HCT116 (cell line): ENCODE measurements at regions not wholly inside any gene's neighbourhood (a gene's known extent, or its start where the extent isn't known, plus 50 kb on each side); places are given as distances from the start of the nearest gene placed in this dataset.

Experiments
- ATAC-seq: fragments of 200-7000 bp; cut with Tn5 transposase; 2 replicates; pipeline ENCODE4 v1.9.1; 2020; ENCODE audit warnings: mild to moderate bottlenecking, moderate library complexity
- BruUV-seq: library from RNA; stranded (reverse); fragments of 400-500 nt; replicated peaks from 2 replicates; lab custom pipeline; 2021; lab: Mats Ljungman, UMichigan
- CTCF ChIA-PET: fragments of 300-600 bp; sonication (Branson Sonifier 250); formaldehyde crosslinking; loops from one replicate; lab custom pipeline; 2021; ENCODE audit warnings: antibody characterized with exemption; lab: Charles Lee
- POLR2A ChIA-PET: fragments of 300-600, 350-600 bp; sonication (Branson Sonifier 250); formaldehyde crosslinking; loops from one replicate; lab custom pipeline; 2021; ENCODE audit warnings: antibody characterized with exemption; lab: Charles Lee
- RAD21 ChIA-PET, 2 experiments: fragments of 300-600 bp; sonication (Branson Sonifier 250); formaldehyde crosslinking; loops; one replicate each; lab custom pipeline; 2023; ENCODE audit warnings: low total read pairs in 2 of 2; ENCODE audit not compliant: uncharacterized antibody in 2 of 2, unreplicated experiment in 2 of 2, low non-redundant PET in 1 of 2; lab: Charles Lee
- DNase-seq: peaks from one replicate; pipeline ENCODE4 v3.0.0-alpha.2; 2010; ENCODE audit warnings: low read depth, low spot score
- H2AFZ ChIP-seq: fragments of 200-600 bp; shearing (Covaris generic), sonication (generic); 2 replicates; pipeline ENCODE4 v1.6.1; 2017; ENCODE audit warnings: low read depth, mixed run types, mixed read lengths, antibody characterized with exemption, low read length; ENCODE audit not compliant: poor library complexity, severe bottlenecking
- H3K27ac ChIP-seq: 2 replicates; pipeline ENCODE4 v1.5.1; 2012; ENCODE audit warnings: low read depth, low read length
- H3K27me3 ChIP-seq: fragments of 200-600 bp; sonication (generic); 2 replicates; pipeline ENCODE4 v1.6.1; 2016; ENCODE audit warnings: mixed run types, low read length, mixed read lengths; ENCODE audit not compliant: insufficient read depth
- H3K36me3 ChIP-seq, 2 experiments: fragments of 200-500 bp in 1 of 2; fragments of 200-600 bp in 1 of 2; sonication (Bioruptor generic) in 1 of 2; sonication (generic) in 1 of 2; 2 replicates each; pipeline versions ENCODE4 v1.5.1 to v1.6.1; 2014 to 2016; ENCODE audit warnings: low read length in 2 of 2, inconsistent platforms in 1 of 2, mixed read lengths in 1 of 2, mixed run types in 1 of 2; ENCODE audit not compliant: insufficient read depth in 2 of 2, control insufficient read depth in 1 of 2
- H3K4me1 ChIP-seq, 2 experiments: fragments of 200-600 bp in 1 of 2; sonication (generic) in 1 of 2; 2 replicates each; pipeline versions ENCODE4 v1.5.1 to v1.6.1; 2012 to 2017; ENCODE audit warnings: low read length in 2 of 2, inconsistent platforms in 1 of 2, mild to moderate bottlenecking in 1 of 2, mixed read lengths in 1 of 2, mixed run types in 1 of 2, moderate library complexity in 1 of 2; ENCODE audit not compliant: insufficient read depth in 2 of 2, control insufficient read depth in 1 of 2
- H3K4me2 ChIP-seq: fragments of 200-600 bp; sonication (generic); 2 replicates; pipeline ENCODE4 v1.6.1; 2017; ENCODE audit warnings: mixed run types, low read length, mixed read lengths
- H3K4me3 ChIP-seq, 2 experiments: fragments of 200-600 bp in 1 of 2; sonication (generic) in 1 of 2; replicated peaks in 1 of 2; 2 replicates each; pipeline ENCODE4 v1.5.1; 2011 to 2016; ENCODE audit warnings: low read length in 2 of 2, control low read depth in 1 of 2, low read depth in 1 of 2, mild to moderate bottlenecking in 1 of 2, mixed read lengths in 1 of 2, mixed run types in 1 of 2
- H3K79me2 ChIP-seq: fragments of 200-600 bp; sonication (generic); 2 replicates; pipeline ENCODE4 v1.6.1; 2017; ENCODE audit warnings: mild to moderate bottlenecking, mixed run types, low read length, moderate library complexity, mixed read lengths; ENCODE audit not compliant: insufficient read depth
- H3K9ac ChIP-seq: fragments of 200-600 bp; sonication (generic); 2 replicates; pipeline ENCODE4 v1.6.1; 2016; ENCODE audit warnings: low read length, mixed read lengths
- H3K9me2 ChIP-seq: fragments of 200-600 bp; sonication (generic), shearing (Covaris generic); 2 replicates; pipeline ENCODE4 v1.6.1; 2017; ENCODE audit warnings: mixed run types, mild to moderate bottlenecking, moderate library complexity; ENCODE audit not compliant: insufficient read depth
- H3K9me3 ChIP-seq, 2 experiments: fragments of 200-500 bp in 1 of 2; fragments of 200-600 bp in 1 of 2; sonication (Bioruptor generic) in 1 of 2; sonication (generic) in 1 of 2; 2 replicates each; pipeline ENCODE4 v1.6.1; 2014 to 2017; ENCODE audit warnings: low read length in 2 of 2, mixed read lengths in 2 of 2, inconsistent platforms in 1 of 2, low read depth in 1 of 2, mild to moderate bottlenecking in 1 of 2, mixed run types in 1 of 2, moderate library complexity in 1 of 2; ENCODE audit not compliant: control insufficient read depth in 1 of 2, insufficient read depth in 1 of 2
- H4K20me1 ChIP-seq: fragments of 200-600 bp; sonication (generic), shearing (Covaris generic); 2 replicates; pipeline ENCODE4 v1.6.1; 2017; ENCODE audit warnings: mixed run types, mild to moderate bottlenecking, moderate library complexity; ENCODE audit not compliant: insufficient read depth
- EGR1 ChIP-seq: IDR thresholded peaks from 2 replicates; pipeline ENCODE4 v1.6.1; 2012; ENCODE audit warnings: low read depth
- EZH2phosphoT487 ChIP-seq: fragments of 200-600 bp; IDR thresholded peaks from 2 replicates; pipeline ENCODE4 v1.6.1; 2018; ENCODE audit warnings: antibody characterized with exemption, borderline replicate concordance
- FOSL1 ChIP-seq: IDR thresholded peaks from 2 replicates; pipeline ENCODE4 v1.6.1; 2012; ENCODE audit warnings: low read depth
- JUND ChIP-seq: IDR thresholded peaks from 2 replicates; pipeline ENCODE4 v1.6.1; 2012
- POLR2A ChIP-seq: IDR thresholded peaks from 2 replicates; pipeline ENCODE4 v1.7.0; 2011; ENCODE audit warnings: borderline replicate concordance; ENCODE audit not compliant: insufficient read depth, insufficient read length; ENCODE audit errors: extremely low read depth
- RAD21 ChIP-seq: IDR thresholded peaks from 2 replicates; pipeline ENCODE4 v1.6.1; 2012; ENCODE audit warnings: low read depth, mild to moderate bottlenecking
- TCF7L2 ChIP-seq: IDR thresholded peaks from 2 replicates; pipeline ENCODE4 v1.7.0; 2011; ENCODE audit warnings: borderline replicate concordance, inconsistent platforms; ENCODE audit not compliant: insufficient read depth, insufficient read length; ENCODE audit errors: extremely low read depth
- ZFX ChIP-seq: fragments of 450-650 bp; IDR thresholded peaks from 2 replicates; pipeline ENCODE4 v1.6.1; 2017
- intact Hi-C: fragments of 100-400 bp; cut with micrococcal nuclease; formaldehyde crosslinking; loops from 2 replicates; pipeline ENCODE4 v1.10.0; 2022
- TF ChIP-seq, protein P1 (sequence below), 3 experiments: fragments of 200-600 bp in 1 of 3; sonication (generic) in 1 of 3; IDR thresholded peaks in 2 of 3; conservative IDR thresholded peaks in 1 of 3; 2 replicates each; pipeline ENCODE4 v1.5.1; 2012 to 2017; ENCODE audit warnings: low read depth in 2 of 3, low read length in 2 of 3, antibody characterized with exemption in 1 of 3, borderline replicate concordance in 1 of 3, control low read depth in 1 of 3, mild to moderate bottlenecking in 1 of 3, mixed read lengths in 1 of 3, mixed run types in 1 of 3, moderate library complexity in 1 of 3; ENCODE audit not compliant: insufficient read depth in 1 of 3
- TF ChIP-seq, protein P2 (sequence below): IDR thresholded peaks from 2 replicates; pipeline ENCODE4 v1.6.1; 2011; ENCODE audit warnings: mild to moderate bottlenecking, low read length, moderate library complexity; ENCODE audit not compliant: insufficient replicate concordance; ENCODE audit errors: extremely low read depth
- TF ChIP-seq, protein P3 (sequence below): IDR thresholded peaks from 2 replicates; pipeline ENCODE4 v1.6.1; 2012

DNA sequence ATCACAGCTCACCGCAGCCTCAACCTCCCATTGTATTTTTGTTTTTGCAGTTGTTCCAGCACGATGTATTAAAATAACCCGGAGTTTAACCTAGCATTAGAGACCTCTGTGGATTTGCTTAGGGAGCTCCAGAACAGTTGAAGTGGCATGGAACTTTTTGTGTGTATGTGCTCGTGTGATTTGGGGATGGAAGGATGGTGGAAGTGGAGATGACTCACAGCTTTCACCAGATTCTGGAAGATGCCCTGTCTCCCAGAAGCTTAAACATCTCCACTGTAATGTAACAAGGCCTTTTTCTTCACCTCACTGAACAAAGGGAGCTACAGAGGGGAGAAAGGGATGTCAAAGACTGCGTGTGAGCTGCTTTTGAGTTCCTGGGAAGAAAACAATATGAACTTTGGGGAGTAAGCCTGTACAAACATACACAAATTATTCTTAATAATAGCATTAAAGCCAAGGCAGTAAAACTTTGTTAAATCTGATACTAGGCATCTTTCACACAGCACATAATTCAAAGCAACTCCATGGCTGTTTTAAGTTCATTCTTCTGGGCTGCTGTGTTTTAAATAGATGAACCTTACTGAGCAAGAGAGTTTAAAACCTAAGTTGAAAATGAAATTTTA, 226.4 kb downstream of the ADAMTS15 start (continued):
- TF ChIP-seq, protein P1, sequence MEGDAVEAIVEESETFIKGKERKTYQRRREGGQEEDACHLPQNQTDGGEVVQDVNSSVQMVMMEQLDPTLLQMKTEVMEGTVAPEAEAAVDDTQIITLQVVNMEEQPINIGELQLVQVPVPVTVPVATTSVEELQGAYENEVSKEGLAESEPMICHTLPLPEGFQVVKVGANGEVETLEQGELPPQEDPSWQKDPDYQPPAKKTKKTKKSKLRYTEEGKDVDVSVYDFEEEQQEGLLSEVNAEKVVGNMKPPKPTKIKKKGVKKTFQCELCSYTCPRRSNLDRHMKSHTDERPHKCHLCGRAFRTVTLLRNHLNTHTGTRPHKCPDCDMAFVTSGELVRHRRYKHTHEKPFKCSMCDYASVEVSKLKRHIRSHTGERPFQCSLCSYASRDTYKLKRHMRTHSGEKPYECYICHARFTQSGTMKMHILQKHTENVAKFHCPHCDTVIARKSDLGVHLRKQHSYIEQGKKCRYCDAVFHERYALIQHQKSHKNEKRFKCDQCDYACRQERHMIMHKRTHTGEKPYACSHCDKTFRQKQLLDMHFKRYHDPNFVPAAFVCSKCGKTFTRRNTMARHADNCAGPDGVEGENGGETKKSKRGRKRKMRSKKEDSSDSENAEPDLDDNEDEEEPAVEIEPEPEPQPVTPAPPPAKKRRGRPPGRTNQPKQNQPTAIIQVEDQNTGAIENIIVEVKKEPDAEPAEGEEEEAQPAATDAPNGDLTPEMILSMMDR (IDR thresholded peaks at IDR 0.05 in 2 of 3, conservative IDR thresholded peaks at IDR 0.05 in 1 of 3; ENCODE audit: borderline replicate concordance in 1 of 3, insufficient read depth in 1 of 3, low read depth in 2 of 3, low read length in 2 of 3), result no peak

DNA sequence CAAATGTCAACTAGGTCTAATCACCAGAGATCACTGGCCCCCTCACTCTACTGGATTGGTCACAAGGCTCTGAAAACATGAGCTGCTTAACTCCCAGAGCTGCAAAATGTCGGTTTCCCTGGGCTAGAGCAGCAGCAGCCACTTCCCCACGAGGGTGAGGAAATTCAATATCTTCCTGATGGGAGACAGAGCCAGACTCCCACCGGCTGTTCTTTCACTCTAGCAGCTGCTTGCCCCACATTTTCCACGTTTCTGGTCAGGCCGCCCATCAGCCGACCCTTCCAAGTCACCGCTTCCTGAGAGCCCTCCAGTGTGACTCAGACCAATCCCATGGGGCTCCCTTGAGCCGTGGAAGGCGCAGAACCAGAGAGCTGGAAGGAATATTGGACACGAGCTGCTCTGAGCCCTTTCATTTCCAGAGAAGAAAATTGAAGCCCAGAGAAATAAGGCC, 227.0 kb downstream of the ADAMTS15 start:
- no peaks in the 10 kb centered on the region for H3K4me1 ChIP-seq
- H4K20me1 ChIP-seq, result no peaks in the 10 kb centered on the region
- TF ChIP-seq, protein P2, sequence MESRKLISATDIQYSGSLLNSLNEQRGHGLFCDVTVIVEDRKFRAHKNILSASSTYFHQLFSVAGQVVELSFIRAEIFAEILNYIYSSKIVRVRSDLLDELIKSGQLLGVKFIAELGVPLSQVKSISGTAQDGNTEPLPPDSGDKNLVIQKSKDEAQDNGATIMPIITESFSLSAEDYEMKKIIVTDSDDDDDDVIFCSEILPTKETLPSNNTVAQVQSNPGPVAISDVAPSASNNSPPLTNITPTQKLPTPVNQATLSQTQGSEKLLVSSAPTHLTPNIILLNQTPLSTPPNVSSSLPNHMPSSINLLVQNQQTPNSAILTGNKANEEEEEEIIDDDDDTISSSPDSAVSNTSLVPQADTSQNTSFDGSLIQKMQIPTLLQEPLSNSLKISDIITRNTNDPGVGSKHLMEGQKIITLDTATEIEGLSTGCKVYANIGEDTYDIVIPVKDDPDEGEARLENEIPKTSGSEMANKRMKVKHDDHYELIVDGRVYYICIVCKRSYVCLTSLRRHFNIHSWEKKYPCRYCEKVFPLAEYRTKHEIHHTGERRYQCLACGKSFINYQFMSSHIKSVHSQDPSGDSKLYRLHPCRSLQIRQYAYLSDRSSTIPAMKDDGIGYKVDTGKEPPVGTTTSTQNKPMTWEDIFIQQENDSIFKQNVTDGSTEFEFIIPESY, result no peak
- TF ChIP-seq FOSL1, result no peak
- no peak for TF ChIP-seq EZH2phosphoT487
- TF ChIP-seq, protein P3, sequence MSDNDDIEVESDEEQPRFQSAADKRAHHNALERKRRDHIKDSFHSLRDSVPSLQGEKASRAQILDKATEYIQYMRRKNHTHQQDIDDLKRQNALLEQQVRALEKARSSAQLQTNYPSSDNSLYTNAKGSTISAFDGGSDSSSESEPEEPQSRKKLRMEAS, result no peak
- TF ChIP-seq EGR1, result no peak
- no peak for TF ChIP-seq POLR2A
- TF ChIP-seq RAD21, result no peak
- TF ChIP-seq ZFX, result no peak
- no peak for TF ChIP-seq TCF7L2
- TF ChIP-seq JUND, result no peak
- TF ChIP-seq, all 23 proteins: peak for 0
- RAD21 ChIA-PET, result no interaction called here
- CTCF ChIA-PET, result no interaction called here
- intact Hi-C loops, result no loop called here
- H2AFZ ChIP-seq, result no peak overlapping the region
- no peak overlapping the region for H3K9ac ChIP-seq
- ATAC-seq (no peak), DNase-seq (no peak)
- POLR2A ChIA-PET, result no interaction called here
- no peak overlapping the region for H3K4me2 ChIP-seq
- peaks cover 0 to 13% of the 10 kb centered on the region in 2 experiments; a peak in 1 of 4 replicates for H3K9me3 ChIP-seq
- H3K4me3 ChIP-seq, result no peak overlapping the region
- no TSS peak for BruUV-seq
- H3K27me3 ChIP-seq, result 0 out of 2 replicates have a peak, but pooled peaks cover 4% of the 10 kb centered on the region
- H3K36me3 ChIP-seq, result no peaks in the 10 kb centered on the region
- H3K79me2 ChIP-seq, result no peaks in the 10 kb centered on the region
- no peak overlapping the region for H3K27ac ChIP-seq
- H3K9me2 ChIP-seq, result no peaks in the 10 kb centered on the region
